COR-L47 (cell line): ENCODE measurements at regions not wholly inside any gene's neighbourhood (a gene's known extent, or its start where the extent isn't known, plus 50 kb on each side); places are given as distances from the start of the nearest gene placed in this dataset.
"Not testable (repeated sequence)": the region's sequence is repeated elsewhere in the genome, so short reads cannot be mapped to it uniquely, and the experiment has no call there.

ENCODE experiments used
- DNase-seq: peaks from one replicate; lab custom pipeline; 2025; lab: John Stamatoyannopoulos, UW

- no peak for DNase-seq
These were observed 714.4 kb upstream of the CDH6 start for GRCh38 chr5:30479104-30479503.

- no peak for DNase-seq
These were observed 718.1 kb upstream of the CDH6 start for GRCh38 chr5:30475429-30475828.

GRCh38 chr5:30469691-30470090 lies 723.8 kb upstream of the CDH6 start:
- no peak for DNase-seq

GRCh38 chr5:30458681-30459080 lies 734.8 kb upstream of the CDH6 start:
- DNase-seq = no peak

GRCh38 chr5:30455484-30455883 lies 738.0 kb upstream of the CDH6 start:
- not testable (repeated sequence) for DNase-seq

- no peak for DNase-seq
These were observed 740.3 kb upstream of the CDH6 start for GRCh38 chr5:30453168-30453567.

GRCh38 chr5:30450153-30450552 lies 743.3 kb upstream of the CDH6 start:
- no peak for DNase-seq

- no peak for DNase-seq
These were observed 746.1 kb upstream of the CDH6 start for GRCh38 chr5:30447431-30447830.

GRCh38 chr5:30446456-30446855 lies 747.0 kb upstream of the CDH6 start:
- DNase-seq = no peak

GRCh38 chr5:30438785-30439184 lies 754.7 kb upstream of the CDH6 start:
- no peak for DNase-seq

GRCh38 chr5:30436691-30437090 lies 756.8 kb upstream of the CDH6 start:
- no peak for DNase-seq

GRCh38 chr5:30428866-30429407 lies 764.5 kb upstream of the CDH6 start:
- DNase-seq = not testable (repeated sequence)

GRCh38 chr5:30414078-30414477 lies 779.4 kb upstream of the CDH6 start:
- no peak for DNase-seq

GRCh38 chr5:30413540-30413939 lies 779.9 kb upstream of the CDH6 start:
- no peak for DNase-seq

- no peak for DNase-seq
These were observed 787.7 kb upstream of the CDH6 start for GRCh38 chr5:30405821-30406220.

GRCh38 chr5:30401479-30402058 lies 791.9 kb upstream of the CDH6 start:
- DNase-seq = peak; percentile 33

GRCh38 chr5:30398423-30398822 lies 795.1 kb upstream of the CDH6 start:
- no peak for DNase-seq

- peak; percentile 3 for DNase-seq
These were observed 800.6 kb upstream of the CDH6 start for GRCh38 chr5:30392897-30393296.

- DNase-seq = no peak
These were observed 803.4 kb upstream of the CDH6 start for GRCh38 chr5:30390095-30390494.

GRCh38 chr5:30387974-30388632 lies 805.4 kb upstream of the CDH6 start:
- no peak for DNase-seq

- DNase-seq = no peak
These were observed 807.7 kb upstream of the CDH6 start for GRCh38 chr5:30385754-30386153.

GRCh38 chr5:30384171-30384570 lies 809.3 kb upstream of the CDH6 start:
- no peak for DNase-seq

GRCh38 chr5:30380228-30380627 lies 813.3 kb upstream of the CDH6 start:
- no peak for DNase-seq

GRCh38 chr5:30376848-30377247 lies 816.6 kb upstream of the CDH6 start:
- no peak for DNase-seq
